AG10803 (cell line): ENCODE measurements at regions not wholly inside any gene's neighbourhood (a gene's known extent, or its start where the extent isn't known, plus 50 kb on each side); places are given as distances from the start of the nearest gene placed in this dataset.

Source experiments
- DNase-seq: peaks from one replicate; pipeline ENCODE4 v3.0.0; 2010; ENCODE audit warnings: low read depth
- H3K4me3 ChIP-seq: 2 replicates; pipeline ENCODE4 v1.5.1; 2011; ENCODE audit warnings: mild to moderate bottlenecking, low read length, control low read depth
- CTCF ChIP-seq: conservative IDR thresholded peaks from 2 replicates; pipeline ENCODE4 v1.5.1; 2011; ENCODE audit warnings: mild to moderate bottlenecking, low read length, control low read depth, inconsistent platforms

GRCh38 chr10:24010436-24010970, 198.4 kb upstream of the KIAA1217 start:
- no peak for DNase-seq
- no peak for TF ChIP-seq CTCF
- H3K4me3 ChIP-seq, result no peak overlapping the region

- no peak for DNase-seq
These were observed 196.6 kb upstream of the KIAA1217 start for GRCh38 chr10:24012249-24012803.

GRCh38 chr10:24027107-24027506, 181.8 kb upstream of the KIAA1217 start:
- no peak for DNase-seq
- no peak for TF ChIP-seq CTCF
- H3K4me3 ChIP-seq, result no peak overlapping the region

More at GRCh38 chr10:24012249-24012803, 196.6 kb upstream of the KIAA1217 start:
- no peak overlapping the region for H3K4me3 ChIP-seq
- TF ChIP-seq CTCF, result no peak

- TF ChIP-seq CTCF, result no peak
- no peak overlapping the region for H3K4me3 ChIP-seq
- no peak for DNase-seq
These were observed 174.4 kb upstream of the KIAA1217 start for GRCh38 chr10:24034571-24034970.

- no peak for TF ChIP-seq CTCF
- no peak for DNase-seq
These were observed 173.2 kb upstream of the KIAA1217 start for GRCh38 chr10:24035761-24036160.

GRCh38 chr10:24039315-24039714, 169.6 kb upstream of the KIAA1217 start:
- DNase-seq, result no peak
- no peak for TF ChIP-seq CTCF
- no peak overlapping the region for H3K4me3 ChIP-seq

More at GRCh38 chr10:24035761-24036160, 173.2 kb upstream of the KIAA1217 start:
- H3K4me3 ChIP-seq, result no peak overlapping the region

GRCh38 chr10:24039897-24040296, 169.0 kb upstream of the KIAA1217 start:
- no peak for TF ChIP-seq CTCF
- no peak for DNase-seq
- no peak overlapping the region for H3K4me3 ChIP-seq
